Keratinocyte (primary cell): ENCODE measurements at regions not wholly inside any gene's neighbourhood (a gene's known extent, or its start where the extent isn't known, plus 50 kb on each side); places are given as distances from the start of the nearest gene placed in this dataset.

Experiments used
- DNase-seq: peaks from one replicate; pipeline ENCODE4 v3.0.0-alpha.2; 2011; ENCODE audit warnings: low read depth, missing footprints, low spot score
- FAIRE-seq: peaks from 2 replicates; lab custom pipeline; 2011; peaks lifted over from hg19 to GRCh38; lab: Jason Lieb, UNC
- H2AFZ ChIP-seq: 2 replicates; pipeline ENCODE4 v1.6.0; 2012; ENCODE audit warnings: low read length, control low read depth, inconsistent platforms; ENCODE audit not compliant: control insufficient read depth
- H3K27ac ChIP-seq: 2 replicates; pipeline ENCODE4 v1.5.1; 2011; ENCODE audit warnings: low read length; ENCODE audit not compliant: control insufficient read depth, insufficient read depth
- H3K27me3 ChIP-seq: 3 replicates; pipeline ENCODE4 v1.6.0; 2011; ENCODE audit warnings: low read length; ENCODE audit not compliant: control insufficient read depth, insufficient read depth; ENCODE audit errors: extremely low read depth
- H3K36me3 ChIP-seq, 2 experiments: 2 replicates in 1 of 2; 3 replicates in 1 of 2; pipeline ENCODE4 v1.5.1; 2011; ENCODE audit warnings: low read length in 2 of 2, mild to moderate bottlenecking in 1 of 2; ENCODE audit not compliant: control insufficient read depth in 2 of 2, insufficient read depth in 2 of 2; ENCODE audit errors: extremely low read depth in 1 of 2
- H3K4me1 ChIP-seq: 3 replicates; pipeline ENCODE4 v1.5.1; 2011; ENCODE audit warnings: low read length; ENCODE audit not compliant: control insufficient read depth, insufficient read depth; ENCODE audit errors: extremely low read depth
- H3K4me2 ChIP-seq: 3 replicates; pipeline ENCODE4 v1.6.0; 2011; ENCODE audit warnings: low read depth, low read length; ENCODE audit not compliant: control insufficient read depth, insufficient read depth; ENCODE audit errors: extremely low read depth
- H3K4me3 ChIP-seq, 3 experiments: fragments of 200-600 bp in 1 of 3; sonication (generic) in 1 of 3; 2 replicates in 2 of 3; 3 replicates in 1 of 3; pipeline ENCODE4 v1.5.1; 2011 to 2016; ENCODE audit warnings: low read length in 3 of 3, mild to moderate bottlenecking in 3 of 3, control low read depth in 2 of 3, inconsistent platforms in 1 of 3, low read depth in 1 of 3, mixed read lengths in 1 of 3, mixed run types in 1 of 3, moderate library complexity in 1 of 3; ENCODE audit not compliant: control insufficient read depth in 2 of 3, insufficient read depth in 2 of 3; ENCODE audit errors: extremely low read depth in 1 of 3
- H3K79me2 ChIP-seq: 2 replicates; pipeline ENCODE4 v1.6.0; 2012; ENCODE audit warnings: low read length; ENCODE audit not compliant: control insufficient read depth, insufficient read depth
- H3K9ac ChIP-seq: 3 replicates; pipeline ENCODE4 v1.6.0; 2011; ENCODE audit warnings: low read length; ENCODE audit not compliant: control insufficient read depth, insufficient read depth; ENCODE audit errors: extremely low read depth
- H3K9me1 ChIP-seq: 3 replicates; pipeline ENCODE4 v1.6.0; 2011; ENCODE audit warnings: low read length; ENCODE audit not compliant: control insufficient read depth, insufficient read depth; ENCODE audit errors: extremely low read depth
- H3K9me3 ChIP-seq: 2 replicates; pipeline ENCODE4 v1.5.1; 2012; ENCODE audit warnings: low read depth, low read length; ENCODE audit not compliant: control insufficient read depth
- H4K20me1 ChIP-seq: 3 replicates; pipeline ENCODE4 v1.6.0; 2011; ENCODE audit warnings: low read length; ENCODE audit not compliant: control insufficient read depth, insufficient read depth; ENCODE audit errors: extremely low read depth
- CTCF ChIP-seq, 3 experiments: IDR thresholded peaks in 1 of 3; conservative IDR thresholded peaks in 1 of 3; optimal IDR thresholded peaks in 1 of 3; 2 replicates in 2 of 3; 3 replicates in 1 of 3; pipeline versions ENCODE3 to v1.5.1; 2011; ENCODE audit warnings: low read length in 3 of 3, mild to moderate bottlenecking in 3 of 3, moderate library complexity in 2 of 3, control low read depth in 1 of 3, inconsistent platforms in 1 of 3; ENCODE audit not compliant: insufficient read depth in 2 of 3; ENCODE audit errors: extremely low read depth in 1 of 3
- EZH2 ChIP-seq: IDR thresholded peaks from one replicate; pipeline ENCODE4 v1.6.1; 2012; ENCODE audit warnings: inconsistent platforms, mild to moderate bottlenecking, low read length, moderate library complexity
- dilution Hi-C: fragments of 300-500 bp; cut with MboI; formaldehyde crosslinking; loops from one replicate; pipeline ENCODE4 v1.7.0; 2020; ENCODE audit warnings: low sequenced_read_pairs; ENCODE audit not compliant: extremely low pct_ligation_motif_present

GRCh38 chr22:49297286-49297870 is 530.3 kb downstream of the BRD1 start:
- TF ChIP-seq CTCF (optimal IDR thresholded peaks at IDR 0.05 in 1 of 3, IDR thresholded peaks at IDR 0.05 in 1 of 3, conservative IDR thresholded peaks at IDR 0.05 in 1 of 3; ENCODE audit: extremely low read depth in 1 of 3, insufficient read depth in 2 of 3, low read length in 3 of 3) (no peak), EZH2 (no peak)
- Histone ChIP-seq H3K9ac (no peak overlapping the region), H3K36me3 (no peaks in the 10 kb centered on the region), H3K4me1 (no peaks in the 10 kb centered on the region), H3K27ac (no peak overlapping the region), H4K20me1 (no peaks in the 10 kb centered on the region), H3K27me3 (no peaks in the 10 kb centered on the region), H3K4me2 (no peak overlapping the region), H3K9me1 (no peaks in the 10 kb centered on the region), H2AFZ (no peak overlapping the region), H3K4me3 (no peak overlapping the region), H3K9me3 (peaks cover 6% of the 10 kb centered on the region), H3K79me2 (no peaks in the 10 kb centered on the region)
- FAIRE-seq (no peak), DNase-seq (no peak)
- dilution Hi-C loops, result no loop called here

GRCh38 chr22:49296561-49296960 is 531.1 kb downstream of the BRD1 start:
- H3K9ac ChIP-seq, result no peak overlapping the region
- H3K27me3 ChIP-seq, result no peaks in the 10 kb centered on the region
- FAIRE-seq, result no peak
- no peak overlapping the region for H2AFZ ChIP-seq
- H3K9me3 ChIP-seq, result peaks cover 9% of the 10 kb centered on the region
- no peaks in the 10 kb centered on the region for H3K36me3 ChIP-seq
- no peaks in the 10 kb centered on the region for H3K4me1 ChIP-seq
- no peaks in the 10 kb centered on the region for H3K79me2 ChIP-seq
- no peak overlapping the region for H3K4me3 ChIP-seq
- no peak overlapping the region for H3K27ac ChIP-seq
- dilution Hi-C loops, result no loop called here
- H3K4me2 ChIP-seq, result no peak overlapping the region
- TF ChIP-seq EZH2 (no peak), CTCF (optimal IDR thresholded peaks at IDR 0.05 in 1 of 3, IDR thresholded peaks at IDR 0.05 in 1 of 3, conservative IDR thresholded peaks at IDR 0.05 in 1 of 3; ENCODE audit: extremely low read depth in 1 of 3, insufficient read depth in 2 of 3, low read length in 3 of 3) (no peak)
- H3K9me1 ChIP-seq, result no peaks in the 10 kb centered on the region
- H4K20me1 ChIP-seq, result no peaks in the 10 kb centered on the region
- no peak for DNase-seq
